IPS DF 6.9 (cell line): ENCODE measurements at regions not wholly inside any gene's neighbourhood (a gene's known extent, or its start where the extent isn't known, plus 50 kb on each side); places are given as distances from the start of the nearest gene placed in this dataset.
"Not testable (repeated sequence)": the region's sequence is repeated elsewhere in the genome, so short reads cannot be mapped to it uniquely, and the experiment has no call there.

Source experiments
- DNase-seq: peaks from one replicate; pipeline ENCODE4 v3.0.0-alpha.2; 2013; ENCODE audit warnings: low read depth, low spot score
- H3K27ac ChIP-seq: one replicate; pipeline ENCODE4 v1.5.1; 2013; ENCODE audit warnings: low read length, control low read depth
- H3K27me3 ChIP-seq: 2 replicates; pipeline ENCODE4 v1.6.1; 2013; ENCODE audit warnings: mild to moderate bottlenecking, low read length; ENCODE audit not compliant: control insufficient read depth, insufficient read depth
- H3K36me3 ChIP-seq: 2 replicates; pipeline ENCODE4 v1.6.1; 2013; ENCODE audit warnings: low read length; ENCODE audit not compliant: control insufficient read depth, insufficient read depth
- H3K4me1 ChIP-seq: 2 replicates; pipeline ENCODE4 v1.6.1; 2013; ENCODE audit warnings: low read length; ENCODE audit not compliant: control insufficient read depth, insufficient read depth
- H3K4me3 ChIP-seq: 2 replicates; pipeline ENCODE4 v1.5.1; 2013; ENCODE audit warnings: mild to moderate bottlenecking, low read length
- H3K9me3 ChIP-seq: 2 replicates; pipeline ENCODE4 v1.6.1; 2013; ENCODE audit warnings: low read length, inconsistent platforms; ENCODE audit not compliant: control insufficient read depth, insufficient read depth
- WGBS: extraction: QIAGEN DNeasy Blood & Tissue Kit; methylation state at CpG from one replicate; pipeline ENCODE4 v1.1.7; 2013; ENCODE audit warnings: mixed read lengths, missing lambda C conversion rate; ENCODE audit not compliant: insufficient read length, insufficient coverage; 5-methylcytosine and 5-hydroxymethylcytosine counted together

DNA sequence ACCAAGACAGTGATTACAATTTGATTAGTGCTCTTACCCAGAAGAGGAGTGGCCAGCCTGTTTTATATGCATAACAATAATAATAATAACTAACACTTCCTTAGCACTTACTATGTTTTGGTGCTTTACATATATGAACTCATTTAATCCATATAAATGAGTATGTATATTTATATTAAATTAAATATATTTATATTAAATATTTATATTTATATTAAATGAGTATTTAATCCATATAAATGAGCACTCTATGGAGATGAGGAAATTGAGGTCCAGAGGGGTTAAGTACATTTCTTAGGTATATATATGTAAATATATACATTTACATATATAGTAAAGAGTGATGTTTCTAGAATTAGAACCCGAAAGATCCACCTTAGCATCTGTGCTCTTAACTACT, 673.9 kb upstream of the ACVR2A start:
- Histone ChIP-seq H3K36me3 (no peaks in the 10 kb centered on the region), H3K9me3 (no peaks in the 10 kb centered on the region), H3K27ac (no peak overlapping the region), H3K4me1 (peaks cover 4% of the 10 kb centered on the region; the same call in 1 of the 2 replicates), H3K4me3 (no peak overlapping the region), H3K27me3 (no peaks in the 10 kb centered on the region)
- DNase-seq: no peak
- no CpG with 5 or more reads among the region's 1 CpG for WGBS

DNA sequence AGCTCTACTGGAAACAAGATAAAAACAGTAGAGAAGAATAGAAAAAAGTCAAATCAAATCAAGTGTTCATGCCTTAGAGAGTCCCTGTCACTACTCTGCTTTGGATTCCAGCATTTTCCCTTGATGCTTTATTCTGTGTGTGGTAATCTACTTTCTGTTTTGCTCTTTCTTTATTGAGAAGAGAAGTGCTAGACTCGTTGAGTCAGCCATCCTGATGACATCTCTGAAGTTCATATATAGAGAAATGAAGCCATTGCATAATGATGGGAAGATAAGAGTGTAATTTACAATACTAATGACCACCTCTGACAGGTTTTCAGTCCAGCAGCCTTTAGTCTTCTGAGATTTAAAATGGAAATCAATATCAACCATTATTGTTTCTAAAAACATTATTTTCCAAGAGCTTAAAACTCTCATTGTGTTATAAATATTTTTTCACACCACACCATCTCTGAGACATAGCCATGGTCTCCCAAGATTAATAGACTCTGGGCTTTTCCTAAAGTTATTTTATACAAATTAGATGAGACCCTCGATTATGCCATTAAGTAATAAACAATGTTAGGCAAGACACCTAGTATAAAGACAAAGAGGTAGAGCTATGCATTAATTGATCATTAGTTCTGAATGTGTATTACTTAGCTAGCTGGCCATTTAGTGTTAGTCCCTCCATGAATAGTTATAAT, 679.0 kb upstream of the ACVR2A start:
- no peak overlapping the region for H3K4me3 ChIP-seq
- no peak for DNase-seq
- WGBS: no CpG with 5 or more reads among the region's 2 CpGs

DNA sequence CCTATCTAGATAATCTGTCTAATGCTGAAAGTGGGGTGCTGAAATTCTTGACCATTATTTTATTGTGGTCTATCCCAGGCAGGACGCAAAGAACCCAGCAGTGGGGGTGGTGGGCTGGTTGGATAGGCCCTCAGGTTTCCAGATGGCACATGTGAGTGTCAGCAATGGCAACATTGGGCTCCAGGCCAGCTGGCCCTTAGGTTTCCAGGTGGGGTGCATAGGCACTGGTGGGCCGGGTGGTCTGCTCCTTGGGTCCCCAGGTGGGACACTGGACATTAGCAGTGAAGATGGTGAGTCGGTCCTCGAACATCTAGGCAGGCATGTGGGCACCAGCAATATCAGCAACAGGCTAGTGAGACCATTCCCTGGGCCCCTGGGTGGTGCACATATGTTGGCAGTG, 680.3 kb upstream of the ACVR2A start:
- Histone ChIP-seq H3K27ac (no peak overlapping the region), H3K36me3 (no peaks in the 10 kb centered on the region), H3K27me3 (no peaks in the 10 kb centered on the region), H3K4me3 (no peak overlapping the region), H3K9me3 (no peaks in the 10 kb centered on the region), H3K4me1 (no peaks in the 10 kb centered on the region)
- no CpG with 5 or more reads among the region's 4 CpGs for WGBS
- no peak for DNase-seq

More for the DNA sequence above, 679.0 kb upstream of the ACVR2A start:
- Histone ChIP-seq H3K27ac (no peak overlapping the region), H3K27me3 (no peaks in the 10 kb centered on the region), H3K36me3 (no peaks in the 10 kb centered on the region), H3K4me1 (no peaks in the 10 kb centered on the region), H3K9me3 (no peaks in the 10 kb centered on the region)

DNA sequence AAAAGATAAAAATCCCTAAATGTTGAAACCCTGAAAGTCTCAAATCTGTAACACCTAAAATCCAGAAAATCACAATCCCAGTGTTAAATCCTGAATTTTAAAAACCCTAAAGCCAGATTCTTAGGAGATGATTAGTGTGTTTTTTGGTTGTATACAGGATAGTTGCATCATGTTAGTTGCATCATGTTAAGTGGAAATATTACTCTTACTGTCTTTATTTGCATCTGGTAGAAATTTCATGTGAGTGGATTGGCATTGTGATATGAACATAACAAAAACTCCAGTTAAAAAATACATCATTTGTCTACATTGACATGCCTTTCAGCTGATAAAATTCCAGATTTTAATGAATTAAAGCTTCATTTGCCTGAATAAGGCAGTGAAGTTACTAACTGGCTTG, 683.1 kb upstream of the ACVR2A start:
- H3K36me3 ChIP-seq: no peaks in the 10 kb centered on the region
- DNase-seq: no peak

DNA sequence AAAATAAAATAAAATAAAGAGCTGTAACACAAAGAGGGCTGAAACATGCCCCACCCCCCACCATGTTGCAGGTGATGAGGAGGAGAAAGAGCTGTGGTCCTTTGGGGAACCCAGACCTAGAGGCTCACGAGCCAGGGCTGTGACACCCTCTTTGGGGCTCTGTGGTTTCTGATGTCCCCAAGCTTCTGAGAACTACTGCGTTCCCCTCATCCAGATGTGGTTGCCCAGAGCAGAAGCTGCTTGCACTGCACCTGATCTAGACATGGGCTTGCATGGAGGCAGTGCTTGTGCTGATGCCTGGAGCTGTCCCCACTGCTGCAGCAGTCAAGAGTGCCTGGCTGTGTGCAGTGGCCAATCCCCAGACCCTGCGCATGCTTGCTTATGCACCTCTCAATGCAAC, 687.9 kb upstream of the ACVR2A start:
- Histone ChIP-seq H3K36me3 (no peaks in the 10 kb centered on the region), H3K27ac (no peak overlapping the region), H3K4me1 (no peaks in the 10 kb centered on the region), H3K4me3 (no peak overlapping the region), H3K9me3 (no peaks in the 10 kb centered on the region), H3K27me3 (no peaks in the 10 kb centered on the region)
- DNase-seq: no peak
- WGBS: no CpG with 5 or more reads among the region's 3 CpGs

More for the DNA sequence above, 683.1 kb upstream of the ACVR2A start:
- Histone ChIP-seq H3K27ac (no peak overlapping the region), H3K9me3 (no peaks in the 10 kb centered on the region), H3K4me3 (no peak overlapping the region), H3K27me3 (no peaks in the 10 kb centered on the region), H3K4me1 (no peaks in the 10 kb centered on the region)

DNA sequence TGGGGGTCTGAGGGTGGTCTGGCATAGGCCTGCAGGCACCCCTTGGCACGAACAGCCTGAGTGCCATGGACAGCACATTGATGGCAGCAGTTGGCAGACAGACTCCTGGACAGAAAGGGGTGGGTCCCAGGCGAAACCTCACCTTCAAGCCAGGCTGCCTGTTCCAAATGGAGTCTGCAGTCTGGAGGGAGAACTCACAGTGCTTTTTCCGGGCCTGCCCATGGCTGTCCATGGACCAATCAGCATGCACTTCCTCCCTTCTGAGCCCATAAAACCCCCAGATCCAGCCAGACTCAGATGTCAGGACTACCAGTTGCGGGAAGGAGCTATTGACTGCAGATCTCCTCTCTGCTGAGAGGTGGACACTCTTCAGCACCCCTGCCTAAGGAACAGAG, 694.6 kb upstream of the ACVR2A start:
- Histone ChIP-seq H3K9me3 (peaks cover 1% of the 10 kb centered on the region; the same call in 1 of the 2 replicates), H3K4me1 (no peaks in the 10 kb centered on the region), H3K27me3 (no peaks in the 10 kb centered on the region), H3K36me3 (peaks cover 3% of the 10 kb centered on the region; the same call in 1 of the 2 replicates), H3K4me3 (no peak overlapping the region), H3K27ac (no peak overlapping the region)
- no peak for DNase-seq
- WGBS: no CpG with 5 or more reads among the region's 4 CpGs

DNA sequence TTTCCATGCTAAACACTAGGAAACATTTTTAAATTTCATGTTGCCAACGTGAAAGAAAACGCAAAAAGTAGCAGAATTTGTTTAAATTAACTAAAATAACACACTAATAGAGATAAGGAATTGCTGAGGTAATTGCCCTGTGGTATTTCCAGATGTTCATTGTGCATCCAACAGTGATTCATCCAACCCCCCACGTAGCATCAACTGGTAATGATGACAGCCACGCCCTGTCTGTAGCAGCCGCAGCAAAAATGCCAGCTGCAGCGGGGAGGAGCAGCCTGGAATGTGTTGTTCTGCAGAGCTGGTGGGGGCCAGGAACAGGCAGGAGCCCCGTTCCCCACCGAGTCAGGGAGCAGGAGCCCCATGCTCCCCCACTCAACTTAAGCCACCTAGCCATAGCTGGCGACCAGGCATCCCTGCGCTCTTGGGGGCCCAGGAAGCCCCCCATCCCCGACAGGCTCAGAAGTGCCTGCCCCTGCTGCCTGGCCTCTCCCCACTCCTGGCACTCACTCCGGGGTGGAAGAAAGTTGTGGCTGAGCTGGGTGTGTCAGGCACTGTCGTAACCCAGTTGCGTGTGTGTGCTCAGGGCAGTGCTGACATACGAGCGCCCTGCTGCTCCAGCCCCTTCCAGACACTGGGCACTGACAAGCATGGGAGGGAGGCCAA, 695.1 kb upstream of the ACVR2A start:
- DNase-seq: no peak
- Histone ChIP-seq H3K4me1 (no peaks in the 10 kb centered on the region), H3K27ac (no peak overlapping the region), H3K27me3 (no peaks in the 10 kb centered on the region), H3K4me3 (no peak overlapping the region), H3K36me3 (peaks cover 3% of the 10 kb centered on the region; the same call in 1 of the 2 replicates), H3K9me3 (peaks cover 1% of the 10 kb centered on the region; the same call in 1 of the 2 replicates)
- no CpG with 5 or more reads among the region's 16 CpGs for WGBS

- Histone ChIP-seq H3K27me3 (no peaks in the 10 kb centered on the region), H3K9me3 (peaks cover 1% of the 10 kb centered on the region; the same call in 1 of the 2 replicates), H3K27ac (no peak overlapping the region), H3K4me3 (no peak overlapping the region), H3K36me3 (peaks cover 3% of the 10 kb centered on the region; the same call in 1 of the 2 replicates), H3K4me1 (no peaks in the 10 kb centered on the region)
- WGBS: no CpG with 5 or more reads among the region's 2 CpGs
- DNase-seq: no peak
Observed at GRCh38 chr2:147147802-147148201, 697.0 kb upstream of the ACVR2A start.

DNA sequence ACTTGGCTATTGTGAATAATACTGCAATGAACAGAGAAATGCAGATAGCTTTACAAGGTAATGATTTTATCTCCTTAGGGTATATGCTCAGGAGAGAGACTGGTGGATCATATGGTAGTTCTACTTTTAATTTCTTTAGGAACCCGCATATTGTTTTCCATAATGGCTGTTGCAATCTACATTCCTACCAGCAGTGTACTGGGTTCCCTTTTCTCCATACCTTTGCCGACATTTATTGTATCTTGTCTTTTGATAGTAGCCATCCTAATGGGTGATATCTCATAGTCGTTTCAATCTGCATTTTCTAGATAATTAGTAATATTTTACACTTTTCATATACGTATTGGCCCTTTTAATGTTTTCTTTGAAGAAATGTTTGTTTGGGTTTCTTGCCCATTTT, 702.9 kb upstream of the ACVR2A start:
- DNase-seq: no peak
- Histone ChIP-seq H3K36me3 (no peaks in the 10 kb centered on the region), H3K4me3 (no peak overlapping the region), H3K27ac (no peak overlapping the region), H3K9me3 (no peaks in the 10 kb centered on the region), H3K4me1 (no peaks in the 10 kb centered on the region), H3K27me3 (no peaks in the 10 kb centered on the region)
- WGBS: no CpG with 5 or more reads among the region's 4 CpGs

- DNase-seq, H3K4me1 ChIP-seq, H3K36me3 ChIP-seq, H3K27me3 ChIP-seq, H3K4me3 ChIP-seq, H3K27ac ChIP-seq, H3K9me3 ChIP-seq: not testable (repeated sequence)
- WGBS: no CpG with 5 or more reads among the region's 2 CpGs
Observed at GRCh38 chr2:147139732-147140131, 705.1 kb upstream of the ACVR2A start.

DNA sequence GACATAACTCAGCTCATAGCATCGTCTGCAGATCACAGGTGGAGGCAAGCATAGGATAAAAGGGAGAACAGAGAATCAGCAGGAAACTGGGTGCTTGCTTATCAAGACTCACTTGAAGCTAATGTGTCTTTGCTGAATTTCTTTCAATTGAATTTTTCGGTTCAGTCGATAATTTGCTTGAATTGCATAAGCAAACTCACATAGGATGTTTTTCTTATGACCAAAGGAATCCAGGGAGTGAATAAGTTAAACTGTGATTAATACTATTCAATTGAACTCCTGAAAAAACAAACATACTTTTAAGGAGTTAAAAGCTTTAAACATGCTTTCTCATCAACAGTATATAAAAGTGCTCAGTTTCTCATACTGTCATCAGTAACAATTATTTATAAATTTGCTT, 707.1 kb upstream of the ACVR2A start:
- WGBS: no CpG with 5 or more reads among the region's 3 CpGs
- Histone ChIP-seq H3K4me3 (no peak overlapping the region), H3K27me3 (no peaks in the 10 kb centered on the region), H3K9me3 (no peaks in the 10 kb centered on the region), H3K4me1 (no peaks in the 10 kb centered on the region), H3K27ac (no peak overlapping the region), H3K36me3 (no peaks in the 10 kb centered on the region)
- DNase-seq: no peak
